HG02938 (cell line): ENCODE measurements at regions not wholly inside any gene's neighbourhood (a gene's known extent, or its start where the extent isn't known, plus 50 kb on each side); places are given as distances from the start of the nearest gene placed in this dataset.

ENCODE experiments used
- ATAC-seq: cut with Tn5 transposase; IDR thresholded peaks from one replicate; pipeline ENCODE4 v1.9.1; 2021; ENCODE audit warnings: mild to moderate bottlenecking, moderate library complexity; ENCODE audit not compliant: unreplicated experiment

DNA sequence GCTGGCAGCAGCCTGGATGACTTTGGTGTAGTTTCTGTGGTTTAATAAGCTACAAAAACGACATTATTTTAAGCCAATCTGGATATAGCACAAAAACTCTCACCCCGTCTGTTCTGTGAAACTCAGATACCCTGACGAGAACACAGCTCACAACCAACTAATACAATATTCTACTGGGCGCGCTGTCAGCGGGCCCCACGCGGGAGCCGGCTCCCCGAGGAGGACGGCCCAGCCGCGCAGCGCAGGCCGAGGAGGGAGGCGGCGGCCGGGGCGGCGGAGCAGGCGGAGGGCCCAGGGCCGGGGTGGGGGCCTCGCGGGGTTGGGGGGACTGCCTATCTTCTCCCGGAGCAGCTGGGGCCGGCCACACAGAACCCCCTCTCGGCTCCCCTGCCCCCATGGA, 87.2 kb upstream of the POU3F1 start:
- no peak for ATAC-seq

GRCh38 chr1:38133304-38133703, 86.7 kb upstream of the POU3F1 start:
- ATAC-seq: no peak

DNA sequence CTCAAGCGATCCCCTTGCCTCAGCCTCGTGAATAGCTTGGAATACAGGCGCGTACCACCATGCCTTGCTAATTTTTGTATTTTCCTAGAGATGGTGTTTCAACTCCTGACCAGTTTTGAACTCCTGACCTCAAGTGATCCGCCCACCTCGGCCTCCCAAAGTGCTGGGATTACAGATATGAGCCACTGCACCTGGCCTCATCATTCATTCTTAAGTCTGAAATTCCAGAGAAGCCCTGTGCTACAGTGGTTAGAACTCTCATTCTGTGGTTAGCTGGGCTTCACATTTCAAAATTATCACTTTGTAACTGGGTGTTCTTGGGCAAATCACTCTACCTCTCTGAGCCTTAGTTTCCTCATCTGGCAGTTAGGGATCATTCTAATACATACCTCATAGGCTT, 86.1 kb upstream of the POU3F1 start:
- ATAC-seq: no peak

DNA sequence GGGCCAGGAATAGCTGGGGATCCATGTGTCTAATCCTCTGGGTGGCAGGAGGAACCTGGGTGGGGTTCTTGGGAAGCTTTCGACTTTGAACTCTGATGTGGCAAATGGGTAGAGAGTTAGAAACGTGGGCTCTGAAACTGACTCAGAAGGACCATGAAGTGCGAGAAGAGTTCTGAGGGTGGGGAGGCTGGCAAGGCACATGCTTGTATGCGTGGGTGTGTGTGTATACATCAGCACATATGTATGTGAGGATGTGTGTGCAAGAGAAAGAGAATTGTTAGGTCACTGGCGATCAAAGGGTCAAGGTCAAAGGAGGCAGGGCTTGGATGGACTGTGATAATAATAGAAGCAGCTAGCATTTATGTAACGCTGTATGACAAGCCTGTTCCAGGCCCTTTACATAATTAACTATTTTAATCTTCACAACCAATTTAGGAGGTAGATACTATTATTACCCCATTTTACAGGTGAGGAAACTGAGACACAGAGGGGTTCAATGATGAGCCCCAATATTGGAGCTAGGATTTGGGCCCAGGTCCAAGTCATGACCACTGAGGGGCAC, 84.5 kb upstream of the POU3F1 start:
- no peak for ATAC-seq

DNA sequence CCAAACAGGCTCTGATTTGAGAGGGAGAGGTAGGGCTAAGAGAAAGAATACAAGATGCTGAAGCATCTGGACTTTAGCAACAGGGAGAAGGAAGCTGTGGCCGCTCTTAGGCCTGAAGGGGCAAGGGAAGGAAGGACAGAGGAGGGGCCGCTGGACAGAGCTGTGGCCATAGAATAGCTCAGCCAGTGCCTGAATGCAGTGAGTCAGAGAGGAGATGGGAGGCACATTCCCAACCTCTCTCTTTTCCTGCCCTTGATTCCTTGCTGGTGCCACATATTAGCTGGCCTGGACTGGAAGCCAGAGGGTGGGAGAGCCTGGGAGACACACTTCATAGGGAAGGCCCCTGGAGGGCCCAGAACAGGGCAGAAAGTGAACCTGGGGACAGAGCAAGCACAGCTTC, 83.4 kb upstream of the POU3F1 start:
- no peak for ATAC-seq

- ATAC-seq: no peak
Measured at GRCh38 chr1:38129473-38129872, 82.9 kb upstream of the POU3F1 start.

GRCh38 chr1:38128926-38129453, 82.4 kb upstream of the POU3F1 start:
- ATAC-seq: no peak

GRCh38 chr1:38128511-38128910, 81.9 kb upstream of the POU3F1 start:
- no peak for ATAC-seq

DNA sequence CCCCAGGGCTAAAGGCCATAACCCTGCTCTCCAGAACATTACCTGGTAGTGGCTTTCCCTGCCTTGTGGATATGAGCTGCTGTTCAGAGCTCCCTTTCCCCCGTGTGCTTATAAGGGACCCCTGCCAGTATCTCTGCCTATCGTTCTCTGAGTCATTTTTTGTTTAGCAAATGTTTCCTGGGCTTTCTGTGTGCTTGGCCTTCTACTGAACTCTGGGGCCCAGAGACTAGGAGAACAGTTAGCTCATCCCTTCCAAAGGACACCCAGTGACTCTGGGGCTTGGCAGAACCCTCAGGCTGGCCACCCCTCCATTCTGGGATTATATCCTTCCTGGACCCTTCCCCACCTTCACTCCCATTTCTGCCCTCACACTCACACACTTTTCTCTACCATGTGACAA, 80.8 kb upstream of the POU3F1 start:
- ATAC-seq: no peak

GRCh38 chr1:38126970-38127369, 80.4 kb upstream of the POU3F1 start:
- ATAC-seq: no peak

GRCh38 chr1:38125837-38126520, 79.4 kb upstream of the POU3F1 start:
- ATAC-seq: no peak

DNA sequence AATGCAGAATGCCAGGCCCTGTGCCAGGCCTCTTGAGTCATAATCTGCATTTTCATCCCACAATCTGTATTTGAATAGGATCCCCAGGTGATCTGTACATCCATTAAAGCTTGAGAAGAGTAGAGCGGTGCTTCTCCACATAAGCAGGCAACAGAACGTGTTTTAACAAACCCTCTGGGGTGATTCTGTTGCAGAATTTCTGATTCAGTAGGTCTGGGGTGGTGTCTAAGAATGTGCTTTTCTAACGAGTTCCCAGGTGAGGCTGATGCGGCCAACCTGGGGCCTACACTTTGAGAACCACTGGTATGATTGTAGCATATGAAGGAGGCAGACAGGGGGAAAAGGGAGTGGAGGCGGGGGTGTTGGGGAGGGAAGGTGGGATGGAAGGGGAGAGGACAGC, 78.4 kb upstream of the POU3F1 start:
- no peak for ATAC-seq

GRCh38 chr1:38123356-38124135, 77.0 kb upstream of the POU3F1 start:
- ATAC-seq: no peak

- ATAC-seq: no peak
Measured at GRCh38 chr1:38121231-38121680, 74.7 kb upstream of the POU3F1 start.

GRCh38 chr1:38120552-38121230, 74.1 kb upstream of the POU3F1 start:
- no peak for ATAC-seq

DNA sequence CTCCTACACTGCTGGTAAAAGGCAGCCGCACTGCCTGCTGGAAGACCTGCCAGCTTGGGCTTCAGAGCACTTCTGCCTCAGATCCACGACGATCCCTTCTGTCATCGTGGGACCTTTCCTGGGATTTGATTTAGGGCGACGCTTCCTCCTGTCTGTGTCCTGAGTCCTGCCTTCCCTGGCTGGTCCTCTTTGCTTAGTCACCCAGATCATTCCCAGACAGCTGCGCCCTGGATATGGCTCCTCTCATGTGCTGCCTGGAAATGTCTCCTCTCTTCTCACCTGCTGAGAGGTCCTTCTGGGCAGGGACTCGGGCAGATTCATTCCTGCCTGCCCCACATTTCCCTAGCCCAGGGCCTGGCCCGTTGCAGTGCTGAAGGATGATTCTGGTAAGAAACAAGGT, 72.4 kb upstream of the POU3F1 start:
- ATAC-seq: no peak

DNA sequence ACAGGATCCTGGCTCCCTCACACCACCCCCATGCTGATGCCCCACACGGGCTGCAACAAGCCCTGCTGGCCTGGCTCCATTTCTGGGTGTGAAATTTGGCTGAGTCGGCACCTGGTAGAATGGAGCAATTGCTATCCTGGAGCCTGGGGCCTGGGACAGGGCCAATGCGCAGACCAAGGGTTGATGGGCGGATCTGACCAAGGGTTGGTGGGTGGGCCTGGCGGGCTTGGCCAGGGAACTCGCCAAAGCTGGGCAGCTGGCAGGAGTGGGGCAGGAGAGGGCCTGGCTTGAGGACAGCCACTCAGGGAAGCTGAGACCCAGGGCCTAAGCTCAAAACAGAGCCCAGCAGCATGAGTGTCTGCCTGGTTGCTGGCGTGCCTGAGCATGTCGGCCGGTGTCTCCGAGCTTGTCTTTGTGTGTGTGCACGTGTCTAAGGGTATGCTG, 70.9 kb upstream of the POU3F1 start:
- ATAC-seq: no peak

DNA sequence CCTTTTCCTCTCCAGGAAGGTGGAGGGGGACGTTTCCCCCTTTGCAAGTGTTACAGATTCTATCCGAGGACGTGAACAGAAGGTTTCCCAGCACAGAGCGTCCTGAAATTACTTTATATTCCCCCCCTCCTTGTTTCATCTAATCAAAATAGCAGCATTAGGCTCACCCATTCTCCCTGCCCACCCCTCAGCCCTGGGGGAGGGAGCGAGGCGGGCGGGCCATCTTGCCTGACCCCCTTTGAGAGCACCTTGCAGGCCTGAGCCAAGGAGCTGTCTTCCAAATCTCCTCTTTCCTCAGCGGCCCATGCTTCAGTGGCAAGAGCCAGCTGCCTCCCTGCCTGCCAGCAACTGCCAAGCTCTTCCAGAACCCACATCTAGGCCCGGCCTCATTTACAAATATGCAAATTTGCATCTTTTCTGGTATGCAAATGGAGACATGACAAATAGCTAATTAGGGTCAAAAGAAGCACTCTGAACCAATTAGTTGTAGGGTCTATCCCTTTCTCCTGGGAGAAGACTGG, 69.1 kb upstream of the POU3F1 start:
- ATAC-seq: no peak

- ATAC-seq: no peak
Measured at GRCh38 chr1:38115226-38115625, 68.6 kb upstream of the POU3F1 start.

DNA sequence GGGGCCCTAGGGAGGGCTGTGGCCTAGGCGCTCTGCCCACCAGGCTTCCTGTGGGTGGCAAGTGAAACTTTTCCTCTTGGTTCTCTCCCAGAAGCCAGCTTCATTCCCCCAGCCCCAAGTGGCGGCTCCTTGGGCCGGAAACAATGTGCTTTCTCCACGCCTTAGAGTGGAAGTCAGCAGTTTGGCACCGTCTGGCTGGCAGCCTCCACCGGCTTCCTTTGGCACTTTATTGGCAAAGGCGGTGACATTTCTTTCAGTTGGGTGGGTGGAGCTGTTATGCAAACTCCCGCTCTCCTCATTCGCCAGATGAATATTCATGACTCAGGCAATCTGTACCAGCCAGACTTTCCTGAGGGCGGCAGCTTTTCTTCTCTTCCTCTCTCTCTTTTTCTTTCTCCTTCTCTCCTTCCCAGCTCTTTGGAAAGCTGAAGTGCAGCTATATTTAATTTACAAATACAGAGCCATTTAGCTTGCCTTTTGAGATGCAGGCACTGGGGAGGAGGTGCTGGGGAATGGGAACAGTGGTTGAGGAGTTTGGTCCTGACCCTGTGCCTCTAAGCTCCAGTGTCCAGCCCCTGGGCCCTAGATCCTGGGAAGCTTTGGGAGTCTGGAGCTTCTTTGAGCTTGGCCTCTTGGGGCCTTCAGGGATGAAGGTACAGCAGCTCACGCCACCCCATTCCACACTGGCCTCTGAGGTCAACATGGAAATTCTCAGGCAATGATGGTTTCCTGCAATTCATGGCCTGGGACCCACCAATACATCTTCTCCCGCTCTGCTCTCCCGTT, 67.8 kb upstream of the POU3F1 start:
- no peak for ATAC-seq
